HG02870 (cell line): ENCODE measurements at regions not wholly inside any gene's neighbourhood (a gene's known extent, or its start where the extent isn't known, plus 50 kb on each side); places are given as distances from the start of the nearest gene placed in this dataset.

Experiments used
- ATAC-seq: cut with Tn5 transposase; IDR thresholded peaks from one replicate; pipeline ENCODE4 v1.9.1; 2021; ENCODE audit warnings: mild to moderate bottlenecking, moderate library complexity; ENCODE audit not compliant: unreplicated experiment

DNA sequence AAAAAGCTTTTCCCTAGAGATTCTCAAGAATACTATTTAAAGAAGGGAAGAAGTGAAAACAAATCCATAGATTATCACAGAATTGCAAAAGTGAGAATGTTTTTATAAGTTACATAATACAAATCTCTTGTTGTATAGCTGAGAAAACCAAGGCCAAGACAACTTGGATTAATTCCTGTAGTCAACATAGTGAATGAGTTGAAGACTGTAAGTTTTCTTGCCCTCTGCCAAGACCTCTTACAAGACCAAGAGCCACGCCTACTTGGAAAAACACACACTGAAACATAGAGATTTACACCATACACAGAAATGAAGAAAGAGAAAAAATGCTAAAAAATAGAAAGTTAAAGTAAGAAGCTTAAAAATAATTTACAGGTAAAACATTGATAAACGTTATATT is 2024.0 kb downstream of the PCDH7 start:
- ATAC-seq, result no peak

DNA sequence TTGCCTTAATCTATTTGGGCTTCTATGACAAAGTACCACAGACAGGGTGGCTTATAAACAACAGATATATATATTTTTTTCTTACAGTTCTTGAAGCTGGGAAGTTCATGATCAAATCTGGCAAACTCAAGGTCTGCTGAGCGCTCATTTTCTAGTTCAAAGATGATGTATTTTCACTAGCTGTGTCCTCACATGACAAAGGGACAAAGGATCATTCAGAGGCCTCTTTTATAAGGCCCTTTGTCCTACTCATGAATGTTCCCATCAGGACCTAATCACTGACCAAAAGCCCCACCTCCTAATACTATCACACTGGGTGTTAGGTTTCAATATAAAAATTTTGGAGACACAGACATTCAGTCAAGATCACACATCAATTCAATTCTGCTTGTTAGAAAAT is 2025.2 kb downstream of the PCDH7 start:
- no peak for ATAC-seq

DNA sequence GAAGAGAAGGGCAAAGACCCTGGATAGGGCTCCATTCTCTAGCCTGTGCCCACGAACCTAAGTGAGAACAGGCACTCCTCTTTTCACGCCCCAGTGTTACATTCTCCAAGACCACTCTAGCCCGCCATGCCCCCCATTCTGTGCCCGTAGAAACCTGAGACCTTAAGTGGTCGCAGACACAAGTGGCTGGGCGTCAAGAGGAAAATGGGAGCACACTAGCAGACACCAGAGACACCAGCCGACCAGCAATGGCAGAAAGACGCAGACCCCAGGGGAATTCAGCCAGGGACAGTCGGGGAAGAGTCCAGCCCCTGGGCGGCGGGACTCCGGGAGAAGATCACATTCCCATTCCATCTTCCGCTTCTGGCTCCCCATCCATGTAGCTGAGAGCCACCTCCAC is 2027.9 kb downstream of the PCDH7 start:
- ATAC-seq, result no peak

DNA sequence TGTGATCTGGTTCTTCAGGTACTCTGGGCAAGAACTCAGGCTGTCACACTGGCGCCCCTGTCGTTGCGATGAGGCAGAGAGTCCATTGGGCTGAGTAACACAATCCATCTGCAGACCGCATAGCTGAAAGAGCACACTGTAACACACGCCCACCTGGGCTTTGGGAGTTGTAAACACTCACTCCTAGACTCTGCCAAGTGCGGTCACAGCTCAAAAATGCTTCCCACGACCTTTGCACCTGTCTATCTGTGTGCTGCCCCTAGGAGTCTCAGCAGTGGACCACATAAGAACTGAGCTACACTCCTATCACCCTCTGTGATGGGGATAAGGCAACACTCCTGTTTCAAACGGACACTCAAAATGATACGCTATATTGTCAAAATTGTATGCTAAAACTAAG is 2028.3 kb downstream of the PCDH7 start:
- no peak for ATAC-seq

DNA sequence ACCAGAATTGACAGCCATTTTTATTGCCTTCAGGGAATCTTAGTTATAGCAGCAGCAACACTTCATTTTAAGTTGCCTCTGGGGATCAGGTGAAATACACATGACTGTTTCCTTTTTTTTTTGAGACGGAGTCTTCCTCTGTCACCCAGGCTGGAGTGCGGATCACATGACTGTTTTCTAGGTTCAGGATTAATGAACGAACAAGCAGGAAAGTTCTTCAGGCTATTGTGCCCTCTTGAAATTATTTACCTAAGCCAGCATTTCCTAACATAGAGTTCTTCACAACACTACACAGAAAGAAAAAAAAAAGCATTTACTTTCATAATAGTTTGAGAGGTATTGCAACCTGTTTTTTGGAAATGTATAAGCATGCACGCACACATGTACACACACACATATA is 2032.8 kb downstream of the PCDH7 start:
- ATAC-seq, result no peak

DNA sequence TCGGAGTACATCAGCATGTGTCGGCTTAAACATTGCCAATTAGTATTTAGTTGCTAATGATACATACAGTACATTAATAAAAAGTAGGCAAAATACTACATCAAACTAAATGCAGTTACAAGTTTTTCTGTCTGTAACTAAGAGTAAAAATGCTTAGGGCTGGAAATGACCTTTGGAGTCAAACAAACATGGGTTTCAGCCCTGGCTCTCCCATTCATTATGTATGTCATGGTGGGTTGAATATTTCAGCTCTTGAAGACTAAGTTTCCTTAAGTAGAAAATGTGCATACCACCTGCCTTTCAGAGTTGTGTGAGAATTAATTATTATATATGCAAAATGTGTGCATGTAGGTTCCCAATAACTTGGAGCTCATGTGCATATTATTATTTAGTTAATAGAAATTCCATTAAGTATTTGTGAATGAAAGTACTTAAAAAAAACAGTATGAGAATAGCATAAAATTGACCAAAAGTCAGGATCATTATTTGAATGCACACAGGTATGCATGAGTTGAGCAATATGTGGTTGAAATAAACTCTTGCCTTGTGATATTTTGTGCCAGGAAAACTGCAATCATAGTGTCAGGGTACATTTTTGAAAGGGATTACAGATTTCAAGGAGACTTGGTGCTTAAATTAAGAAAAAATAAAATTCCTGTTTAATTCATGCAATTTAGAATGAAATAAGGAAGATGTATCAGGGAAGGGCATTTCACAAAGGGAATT is 2048.7 kb downstream of the PCDH7 start:
- no peak for ATAC-seq

DNA sequence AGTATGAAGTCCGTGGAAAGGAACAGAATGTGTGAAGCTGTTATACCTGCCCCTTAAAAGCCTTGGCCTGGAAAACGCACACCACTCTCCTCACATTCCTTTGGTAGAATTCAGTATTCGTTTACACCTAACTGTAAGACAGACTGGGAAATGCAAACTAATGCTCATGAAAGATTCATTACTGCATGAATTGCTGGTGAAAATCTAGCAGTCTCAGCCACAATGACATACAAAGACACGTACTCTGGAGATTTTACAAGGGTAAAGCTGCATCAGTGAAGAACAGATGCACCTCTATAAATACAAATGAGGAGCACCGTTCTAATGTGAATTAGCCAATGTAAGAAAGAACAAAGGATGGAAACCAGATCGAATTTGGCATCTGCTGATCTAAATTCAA is 2051.3 kb downstream of the PCDH7 start:
- ATAC-seq, result no peak

DNA sequence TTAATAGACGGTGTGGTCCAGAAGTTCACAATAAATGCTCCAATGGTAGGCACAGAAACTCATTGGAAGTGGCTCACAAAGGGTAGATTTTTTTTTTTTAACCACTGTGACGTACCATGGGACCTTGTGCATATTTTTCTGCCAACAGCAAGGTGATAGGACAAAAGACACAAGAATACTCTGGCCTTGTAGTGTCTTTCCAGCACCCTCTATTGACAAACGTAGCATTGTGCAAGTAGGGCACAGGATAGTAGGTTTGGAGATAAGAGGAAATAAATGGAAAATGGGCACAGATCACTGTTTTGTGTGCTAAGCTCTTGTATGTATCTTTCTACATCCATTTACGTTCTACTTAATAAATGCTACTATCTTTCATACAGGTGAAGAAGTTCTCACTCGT is 2054.9 kb downstream of the PCDH7 start:
- no peak for ATAC-seq

DNA sequence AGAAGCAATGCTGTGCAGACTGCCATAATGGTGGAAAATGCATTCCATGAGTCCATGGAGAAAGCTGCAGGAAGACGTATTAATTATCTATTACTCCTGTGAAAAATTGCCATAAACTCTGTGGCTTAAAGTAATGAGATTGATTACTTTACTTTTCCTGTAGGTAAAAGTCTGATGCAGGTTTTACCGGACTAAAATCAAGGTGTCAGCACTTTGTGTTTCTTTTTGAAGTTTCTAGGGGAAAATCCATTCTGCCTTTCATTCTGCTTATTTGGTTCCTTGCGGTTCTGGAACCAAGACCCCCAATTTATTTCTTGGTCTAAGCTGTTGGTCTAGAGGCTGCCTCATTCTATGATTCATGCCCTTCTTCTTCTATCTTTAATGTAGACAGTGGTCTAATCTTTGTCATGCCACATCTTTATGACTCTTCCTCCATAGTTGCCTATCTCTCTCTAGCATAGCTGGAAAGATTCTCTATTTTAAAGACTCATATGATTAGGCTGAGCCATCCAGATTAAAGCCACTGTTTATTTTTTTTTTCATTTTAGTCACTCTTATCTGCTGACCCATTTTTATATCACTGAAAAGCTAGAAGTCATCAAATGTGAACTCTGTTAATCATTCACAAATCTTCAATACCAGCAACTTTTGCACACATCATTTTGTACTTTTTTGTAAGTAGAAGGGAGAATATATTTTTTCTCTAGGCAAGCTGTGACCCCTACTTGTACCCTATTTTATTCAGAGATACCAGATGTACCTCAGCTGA is 2056.4 kb downstream of the PCDH7 start:
- no peak for ATAC-seq

DNA sequence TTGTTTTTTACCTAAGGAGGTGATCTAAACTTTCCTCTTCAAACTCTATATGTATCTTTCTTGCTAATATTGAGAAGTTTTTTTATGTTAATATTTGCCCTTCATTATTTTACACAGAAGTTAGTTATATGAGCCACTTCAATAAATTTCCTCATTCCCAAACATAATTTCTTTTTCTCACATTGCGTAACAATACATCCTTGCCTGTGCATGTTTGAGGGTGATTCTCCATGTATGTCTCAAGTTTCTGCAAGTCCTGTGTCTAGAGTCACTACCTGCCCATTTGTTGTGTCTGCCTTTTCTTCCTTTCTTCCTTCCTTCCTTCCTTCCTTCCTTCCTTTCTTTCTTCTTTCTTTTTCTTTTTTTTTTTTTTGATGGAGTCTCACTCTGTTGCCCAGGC is 2057.9 kb downstream of the PCDH7 start:
- ATAC-seq, result no peak

DNA sequence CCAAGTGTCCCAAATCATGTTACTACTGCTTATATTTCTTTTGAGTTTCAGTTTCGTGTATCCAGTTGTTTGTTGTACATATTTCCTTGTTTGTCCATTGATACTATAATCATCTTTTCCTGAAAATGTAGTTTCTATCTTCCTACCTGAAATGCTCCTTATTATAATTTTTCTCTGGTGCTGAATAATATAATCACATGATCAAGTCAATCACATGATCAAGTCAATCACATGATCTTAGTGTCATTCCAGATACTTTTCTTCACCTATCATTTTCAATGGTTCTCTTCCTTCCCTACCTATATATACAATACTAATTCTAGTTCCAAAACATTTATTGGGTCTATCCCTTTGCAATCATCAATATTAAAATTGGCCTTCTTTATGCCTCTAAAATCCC is 2058.8 kb downstream of the PCDH7 start:
- no peak for ATAC-seq

DNA sequence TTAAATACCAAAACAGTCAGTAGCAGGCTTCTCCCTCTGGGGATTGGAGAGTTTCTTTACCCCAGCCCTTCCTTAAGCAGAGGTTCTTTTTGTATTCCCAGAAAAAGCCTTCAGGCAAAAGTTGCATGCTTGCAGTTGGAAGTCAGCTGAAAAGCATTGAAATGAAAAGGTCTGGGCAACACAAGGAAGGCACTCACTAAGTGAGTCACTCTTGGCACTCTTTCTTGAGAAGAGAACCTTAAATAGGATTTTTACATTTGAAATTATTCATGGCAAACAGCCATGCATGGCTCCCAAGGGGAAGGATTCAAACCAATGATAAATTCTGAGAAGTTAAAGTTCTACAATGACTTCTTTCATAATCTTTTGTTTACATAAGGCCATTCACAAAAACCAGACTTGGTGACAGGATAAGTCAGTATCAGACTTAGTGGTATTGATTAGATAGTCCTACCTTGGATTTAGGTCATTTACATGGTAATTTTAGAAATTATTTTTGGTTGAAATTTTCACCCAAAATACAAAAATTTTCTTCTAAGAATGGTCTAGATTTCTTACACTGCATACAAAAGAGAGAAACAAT is 2068.9 kb downstream of the PCDH7 start:
- no peak for ATAC-seq

DNA sequence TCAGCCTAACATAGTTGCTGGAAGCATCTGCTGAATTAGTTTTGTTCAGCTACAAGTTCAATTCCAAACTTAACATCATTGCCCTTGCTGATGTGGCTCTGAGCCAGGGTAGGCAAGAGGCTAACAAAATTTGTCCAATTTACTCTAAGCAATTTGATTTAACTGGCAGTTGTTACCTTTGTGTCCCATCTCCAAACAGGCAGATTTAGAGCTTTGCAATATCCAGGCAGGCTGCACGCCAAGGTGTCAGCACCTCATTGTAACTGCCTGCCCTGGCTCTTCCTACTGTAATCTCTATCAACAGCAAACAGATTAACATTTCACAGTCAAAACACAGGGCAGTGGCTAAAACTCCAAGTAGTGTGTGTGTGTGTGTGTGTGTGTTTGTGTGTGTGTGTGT is 2070.6 kb downstream of the PCDH7 start:
- no peak for ATAC-seq

DNA sequence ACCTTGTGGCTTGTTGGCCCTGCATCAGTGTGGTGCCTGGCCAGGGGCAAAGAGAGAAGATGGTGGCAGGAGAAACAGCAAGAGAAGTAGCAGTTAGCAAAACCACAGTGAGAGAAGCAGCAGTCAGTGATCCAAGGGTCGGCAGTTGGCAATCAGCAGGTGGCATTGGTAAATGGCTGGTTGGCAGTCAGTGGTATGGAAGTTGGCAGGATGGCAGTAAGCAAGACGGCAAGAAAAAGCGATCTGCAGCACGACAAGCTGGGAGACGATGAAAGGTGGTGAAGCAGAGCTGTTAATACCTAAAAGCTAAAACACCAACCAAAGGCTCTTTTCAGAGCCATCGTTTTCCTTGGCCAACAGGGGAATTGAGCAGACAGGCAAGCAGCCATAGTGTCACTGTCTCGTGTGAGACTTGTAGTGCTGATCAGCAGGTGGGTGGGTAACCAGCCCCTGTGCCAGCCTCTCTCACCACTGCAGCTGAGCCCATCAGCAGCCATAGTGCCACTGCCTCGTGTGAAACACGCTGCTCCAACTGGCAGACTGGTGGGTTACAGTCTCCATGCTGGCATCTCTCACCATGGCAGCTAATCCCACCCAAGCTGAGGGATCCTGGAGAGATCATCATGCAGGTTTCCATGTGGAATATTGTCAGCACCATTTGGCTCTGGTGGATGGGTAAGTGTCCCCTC is 2078.4 kb downstream of the PCDH7 start:
- no peak for ATAC-seq

DNA sequence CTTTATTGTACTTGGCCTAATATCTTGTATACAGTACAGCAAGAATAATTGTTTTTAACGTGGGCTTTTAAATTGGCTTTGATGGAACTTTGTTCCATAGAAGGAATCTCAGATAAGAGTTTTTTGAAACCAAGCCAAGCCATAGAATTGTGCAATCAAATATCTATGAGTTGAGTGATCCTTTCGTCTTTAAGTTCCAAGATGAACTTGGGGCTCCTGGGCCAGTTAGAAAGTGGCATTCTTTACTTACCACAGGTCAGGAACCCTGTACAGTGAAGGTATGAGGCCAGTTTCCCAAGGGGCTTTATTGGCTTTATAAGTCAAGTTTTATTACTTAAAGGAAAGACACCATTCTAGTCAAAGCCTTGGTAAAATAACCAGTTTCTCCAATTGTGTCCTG is 2104.2 kb downstream of the PCDH7 start:
- ATAC-seq, result no peak

DNA sequence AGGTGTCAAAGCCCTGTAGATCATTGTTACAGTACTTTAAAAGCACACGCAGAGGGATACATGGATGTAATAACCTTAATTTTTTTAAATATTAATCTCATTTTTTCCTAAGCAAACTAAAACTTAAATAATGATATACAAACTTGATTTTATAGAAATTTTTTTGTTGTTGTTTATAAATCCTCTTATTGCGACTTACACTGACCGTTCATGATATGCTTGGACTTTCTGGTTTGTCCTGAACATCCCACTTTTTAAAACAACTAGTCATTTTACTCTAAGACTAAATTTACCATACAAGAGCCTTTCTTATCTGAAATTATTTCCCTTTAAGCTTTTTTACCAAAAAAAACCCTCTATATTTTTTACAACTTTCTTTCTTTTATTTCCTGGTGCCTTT is 2106.0 kb downstream of the PCDH7 start:
- no peak for ATAC-seq

DNA sequence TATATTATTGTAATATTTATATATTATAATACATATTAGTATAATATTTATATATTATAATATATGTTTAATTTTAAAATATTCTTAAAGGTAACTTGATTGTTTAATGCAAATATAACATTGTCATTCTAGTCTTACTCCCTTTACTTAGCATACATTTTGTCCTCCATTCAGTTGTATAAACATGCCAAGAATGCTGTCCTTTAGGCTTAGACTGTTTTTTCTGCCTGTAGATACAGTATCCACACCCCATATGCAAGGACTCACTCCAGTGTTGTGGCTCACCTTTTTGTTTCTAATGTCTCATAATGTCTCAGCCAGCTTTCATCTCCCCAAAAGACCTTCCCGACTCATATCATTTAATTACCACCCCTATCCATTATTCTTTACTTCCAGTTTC is 2110.0 kb downstream of the PCDH7 start:
- ATAC-seq, result no peak

DNA sequence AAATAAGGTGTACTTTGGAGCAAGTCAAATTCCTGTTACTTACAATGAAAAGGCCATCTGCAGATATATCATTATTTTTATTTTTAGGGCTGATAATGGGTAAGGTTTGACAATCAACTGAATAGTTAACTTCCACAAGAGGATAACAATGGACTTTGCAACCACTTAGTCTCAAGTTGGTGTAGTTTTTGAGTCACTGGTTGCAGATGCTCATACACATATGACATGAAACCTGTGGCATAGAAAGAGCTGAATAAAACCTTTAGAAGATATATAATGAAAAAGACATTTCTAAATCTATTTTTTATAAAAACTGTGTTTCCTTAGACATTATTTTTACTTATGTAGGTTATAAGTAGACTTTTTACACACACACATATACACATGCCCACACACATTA is 2110.9 kb downstream of the PCDH7 start:
- ATAC-seq, result no peak

DNA sequence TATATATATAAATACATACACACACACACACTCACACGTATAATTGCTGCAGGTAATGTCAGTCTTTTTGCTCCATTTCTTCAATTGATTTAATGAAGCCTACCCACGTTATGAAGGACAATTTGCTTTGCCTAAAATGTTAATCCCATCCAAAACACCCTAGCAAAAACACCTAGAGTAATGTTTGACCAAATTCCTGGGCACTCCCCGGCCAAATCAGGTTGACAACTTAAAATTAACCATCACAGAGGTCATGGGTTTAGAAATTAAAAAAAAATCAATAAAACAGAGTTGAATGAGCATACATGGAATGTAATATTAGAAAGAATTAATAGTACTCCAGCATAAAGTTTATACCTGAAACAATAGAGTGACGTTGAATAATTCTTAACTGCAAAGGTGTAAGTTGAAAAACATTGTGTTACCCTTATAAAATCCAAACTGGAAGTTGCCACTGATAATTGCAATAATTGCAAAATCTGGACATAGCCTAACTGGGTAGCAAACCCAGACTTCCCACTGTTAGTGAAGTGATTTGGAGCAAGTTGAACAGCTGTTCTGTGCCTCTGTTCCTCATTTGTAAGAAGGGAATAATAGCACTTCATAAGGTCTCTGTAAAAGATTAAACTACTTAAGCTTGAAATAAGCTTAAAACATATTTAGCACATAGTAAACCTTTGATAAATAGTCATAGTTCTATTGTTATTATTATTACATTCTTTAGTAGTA is 2120.5 kb downstream of the PCDH7 start:
- ATAC-seq, result no peak

DNA sequence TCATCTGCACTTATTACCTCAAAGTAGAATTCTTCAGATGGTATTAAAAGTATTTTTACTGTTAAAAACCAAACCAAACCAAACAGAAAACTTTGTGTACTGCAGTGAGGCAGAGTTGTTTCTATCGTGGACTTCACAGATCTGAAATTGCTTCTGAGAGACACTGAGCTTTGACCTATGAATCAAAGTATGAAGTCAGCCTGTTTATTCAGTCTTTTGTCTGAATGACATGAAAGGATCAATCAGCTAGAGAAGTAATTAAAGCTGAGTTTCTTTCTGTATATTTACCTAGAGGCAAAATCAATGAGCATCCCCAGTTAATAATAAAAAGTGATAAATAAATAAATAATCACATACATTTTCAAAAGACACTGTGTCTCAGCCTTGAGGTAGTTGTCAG is 2121.0 kb downstream of the PCDH7 start:
- ATAC-seq, result no peak

DNA sequence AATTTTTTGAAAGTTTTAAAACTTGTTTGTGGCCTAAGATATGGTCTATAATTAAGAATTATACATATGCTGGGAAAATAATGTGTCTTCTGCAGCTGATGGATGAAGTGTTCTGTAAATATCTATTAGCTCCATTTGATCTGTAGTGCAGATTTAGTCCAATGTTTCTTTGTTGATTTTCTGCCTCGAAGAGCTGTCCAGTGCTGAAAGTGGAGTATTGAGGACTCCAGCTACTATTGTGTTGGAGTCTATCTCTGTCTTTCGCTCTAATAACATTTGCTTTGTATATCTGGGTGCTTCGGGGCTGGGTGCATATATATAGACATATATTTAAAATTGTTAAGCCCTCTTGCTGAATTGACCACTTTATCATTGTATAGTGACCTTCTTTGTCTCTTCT is 2127.3 kb downstream of the PCDH7 start:
- no peak for ATAC-seq
